A549 (cell line): ENCODE measurements at regions not wholly inside any gene's neighbourhood (a gene's known extent, or its start where the extent isn't known, plus 50 kb on each side); places are given as distances from the start of the nearest gene placed in this dataset.

Source experiments
- CBX8 ChIP-seq: fragments of 200-600 bp; sonication (generic); IDR thresholded peaks from 2 replicates; pipeline ENCODE4 v1.6.1; 2016
- CEBPB ChIP-seq, 2 experiments: fragments of >200 bp in 1 of 2; sonication (Bioruptor Twin) in 1 of 2; formaldehyde crosslinking in 1 of 2; IDR thresholded peaks; 2 replicates each; pipeline ENCODE4 v1.6.1; 2012 to 2016
- CTCF ChIP-seq: fragments of >200 bp; sonication (Bioruptor Twin); formaldehyde crosslinking; IDR thresholded peaks from 3 replicates; pipeline ENCODE4 v1.5.1; 2016
- ELK1 ChIP-seq: fragments of 150-350 bp; IDR thresholded peaks from 2 replicates; pipeline ENCODE4 v1.6.1; 2014; ENCODE audit warnings: low read depth, mild to moderate bottlenecking, low read length
- EP300 ChIP-seq, 2 experiments: fragments of >200 bp; sonication (Bioruptor Twin); formaldehyde crosslinking; IDR thresholded peaks; 2 replicates in 1 of 2; 3 replicates in 1 of 2; pipeline ENCODE4 v1.6.1; 2016 to 2017
- HDAC2 ChIP-seq: fragments of 200-600 bp; sonication (generic); IDR thresholded peaks from 2 replicates; pipeline ENCODE4 v1.6.1; 2016
- PBX3 ChIP-seq: IDR thresholded peaks from 2 replicates; pipeline ENCODE4 v1.6.1; 2012
- POLR2A ChIP-seq: IDR thresholded peaks from 2 replicates; pipeline ENCODE4 v1.6.1; 2012; ENCODE audit warnings: mild to moderate bottlenecking, low read length
- RAD21 ChIP-seq, 2 experiments: fragments of >200 bp in 1 of 2; sonication (Bioruptor Twin) in 1 of 2; formaldehyde crosslinking in 1 of 2; IDR thresholded peaks in 1 of 2; conservative IDR thresholded peaks in 1 of 2; 2 replicates in 1 of 2; 3 replicates in 1 of 2; pipeline ENCODE4 v1.6.1; 2012 to 2018; ENCODE audit warnings: inconsistent platforms in 1 of 2
- RARB ChIP-seq: fragments of 250-450 bp; sonication (Bioruptor Pico); IDR thresholded peaks from 2 replicates; pipeline ENCODE4 v1.8.0; 2021; ENCODE audit warnings: mild to moderate bottlenecking, moderate library complexity
- RCOR1 ChIP-seq: fragments of 150-350 bp; IDR thresholded peaks from 2 replicates; pipeline ENCODE4 v1.6.1; 2014; ENCODE audit warnings: antibody characterized with exemption, low read length, low read depth
- TF ChIP-seq, protein P1 (sequence below): IDR thresholded peaks from 2 replicates; pipeline ENCODE4 v1.6.1; 2012; ENCODE audit warnings: low read depth, borderline replicate concordance

- TF ChIP-seq CTCF (no peak), HDAC2 (no peak), RAD21 (conservative IDR thresholded peaks at IDR 0.05 in 1 of 2, IDR thresholded peaks at IDR 0.05 in 1 of 2) (no peak), CEBPB (IDR thresholded peaks at IDR 0.05) (peak in 1 of 2 experiments; percentile 29; a peak in 1 of 4 replicates), RARB (no peak), ELK1 (no peak), RCOR1 (no peak), CBX8 (no peak), EP300 (IDR thresholded peaks at IDR 0.05) (no peak), PBX3 (no peak), POLR2A (no peak)
- TF ChIP-seq, protein P1, sequence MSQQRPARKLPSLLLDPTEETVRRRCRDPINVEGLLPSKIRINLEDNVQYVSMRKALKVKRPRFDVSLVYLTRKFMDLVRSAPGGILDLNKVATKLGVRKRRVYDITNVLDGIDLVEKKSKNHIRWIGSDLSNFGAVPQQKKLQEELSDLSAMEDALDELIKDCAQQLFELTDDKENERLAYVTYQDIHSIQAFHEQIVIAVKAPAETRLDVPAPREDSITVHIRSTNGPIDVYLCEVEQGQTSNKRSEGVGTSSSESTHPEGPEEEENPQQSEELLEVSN = no peak
Measured at GRCh38 chr10:128220021-128220420, 93.8 kb upstream of the MKI67 start.
